HFFc6 (cell line): ENCODE measurements at regions not wholly inside any gene's neighbourhood (a gene's known extent, or its start where the extent isn't known, plus 50 kb on each side); places are given as distances from the start of the nearest gene placed in this dataset.
A peak's percentile ranks its signal among the peaks of the same experiment; 100 is the strongest.
"Not testable (repeated sequence)": the region's sequence is repeated elsewhere in the genome, so short reads cannot be mapped to it uniquely, and the experiment has no call there.

ENCODE experiments used
- DNase-seq: peaks from one replicate; pipeline ENCODE4 v3.0.0-alpha.2; 2018
- H3K27ac Mint-ChIP-seq: 2 replicates; pipeline ENCODE4 v1.8.0; 2020; ENCODE audit warnings: mild to moderate bottlenecking, mixed read lengths
- H3K27me3 Mint-ChIP-seq: 2 replicates; pipeline ENCODE4 v1.8.0; 2021; ENCODE audit warnings: mild to moderate bottlenecking, moderate library complexity, mixed read lengths; ENCODE audit not compliant: insufficient read depth
- H3K36me3 Mint-ChIP-seq: 2 replicates; pipeline ENCODE4 v1.8.0; 2021; ENCODE audit warnings: low read depth, mixed read lengths
- H3K4me1 Mint-ChIP-seq: 2 replicates; pipeline ENCODE4 v1.8.0; 2020; ENCODE audit warnings: low read depth, mixed read lengths
- H3K4me3 Mint-ChIP-seq: 2 replicates; pipeline ENCODE4 v1.8.0; 2020; ENCODE audit warnings: mild to moderate bottlenecking, moderate library complexity, mixed read lengths
- H3K9me3 Mint-ChIP-seq: 2 replicates; pipeline ENCODE4 v1.8.0; 2020; ENCODE audit warnings: mild to moderate bottlenecking, mixed read lengths
- TF ChIP-seq, protein P1 (sequence below): fragments of 200-600 bp; sonication (generic); IDR thresholded peaks from 2 replicates; pipeline ENCODE4 v1.5.0; 2021; ENCODE audit warnings: antibody characterized with exemption, mild to moderate bottlenecking

DNA sequence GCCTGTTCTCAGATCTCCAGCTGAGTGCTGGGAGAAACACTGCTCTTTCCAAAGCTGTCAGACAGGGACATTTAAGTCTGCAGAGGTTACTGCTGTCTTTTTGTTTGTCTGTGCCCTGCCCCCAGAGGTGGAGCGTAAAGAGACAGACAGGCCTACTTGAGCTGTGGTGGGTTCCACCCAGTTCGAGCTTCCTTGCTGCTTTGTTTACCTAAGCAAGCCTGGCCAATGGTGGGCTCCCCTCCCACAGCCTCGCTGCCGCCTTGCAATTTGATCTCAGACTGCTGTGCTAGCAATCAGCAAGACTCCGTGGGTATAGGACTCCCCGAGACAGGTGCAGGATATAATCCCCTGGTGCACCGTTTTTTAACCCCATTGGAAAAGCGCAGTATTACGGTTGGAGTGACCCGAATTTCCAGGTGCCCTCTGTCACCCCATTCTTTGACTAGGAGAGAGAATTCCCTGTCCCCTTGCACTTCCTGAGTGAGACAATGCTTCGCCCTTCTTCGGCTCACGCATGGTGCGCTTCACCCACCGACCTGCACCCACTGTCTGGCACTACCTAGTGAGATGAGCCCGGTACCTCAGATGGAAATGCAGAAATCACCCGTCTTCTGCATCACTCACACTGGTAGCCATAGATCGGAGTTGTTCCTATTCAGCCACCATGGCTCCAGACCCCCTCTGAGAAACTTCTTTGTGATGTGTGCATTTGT is 650.3 kb upstream of the ALG10B start:
- H3K4me1 Mint-ChIP-seq = no peaks in the 10 kb centered on the region
- TF ChIP-seq, protein P1, sequence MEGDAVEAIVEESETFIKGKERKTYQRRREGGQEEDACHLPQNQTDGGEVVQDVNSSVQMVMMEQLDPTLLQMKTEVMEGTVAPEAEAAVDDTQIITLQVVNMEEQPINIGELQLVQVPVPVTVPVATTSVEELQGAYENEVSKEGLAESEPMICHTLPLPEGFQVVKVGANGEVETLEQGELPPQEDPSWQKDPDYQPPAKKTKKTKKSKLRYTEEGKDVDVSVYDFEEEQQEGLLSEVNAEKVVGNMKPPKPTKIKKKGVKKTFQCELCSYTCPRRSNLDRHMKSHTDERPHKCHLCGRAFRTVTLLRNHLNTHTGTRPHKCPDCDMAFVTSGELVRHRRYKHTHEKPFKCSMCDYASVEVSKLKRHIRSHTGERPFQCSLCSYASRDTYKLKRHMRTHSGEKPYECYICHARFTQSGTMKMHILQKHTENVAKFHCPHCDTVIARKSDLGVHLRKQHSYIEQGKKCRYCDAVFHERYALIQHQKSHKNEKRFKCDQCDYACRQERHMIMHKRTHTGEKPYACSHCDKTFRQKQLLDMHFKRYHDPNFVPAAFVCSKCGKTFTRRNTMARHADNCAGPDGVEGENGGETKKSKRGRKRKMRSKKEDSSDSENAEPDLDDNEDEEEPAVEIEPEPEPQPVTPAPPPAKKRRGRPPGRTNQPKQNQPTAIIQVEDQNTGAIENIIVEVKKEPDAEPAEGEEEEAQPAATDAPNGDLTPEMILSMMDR = no peak
- H3K4me3 Mint-ChIP-seq = no peak overlapping the region
- H3K27me3 Mint-ChIP-seq = peaks cover 1% of the 10 kb centered on the region; the same call in 1 of the 2 replicates
- H3K9me3 Mint-ChIP-seq = peaks cover 19% of the 10 kb centered on the region
- no peak overlapping the region for H3K27ac Mint-ChIP-seq
- no peaks in the 10 kb centered on the region for H3K36me3 Mint-ChIP-seq
- DNase-seq = no peak

DNA sequence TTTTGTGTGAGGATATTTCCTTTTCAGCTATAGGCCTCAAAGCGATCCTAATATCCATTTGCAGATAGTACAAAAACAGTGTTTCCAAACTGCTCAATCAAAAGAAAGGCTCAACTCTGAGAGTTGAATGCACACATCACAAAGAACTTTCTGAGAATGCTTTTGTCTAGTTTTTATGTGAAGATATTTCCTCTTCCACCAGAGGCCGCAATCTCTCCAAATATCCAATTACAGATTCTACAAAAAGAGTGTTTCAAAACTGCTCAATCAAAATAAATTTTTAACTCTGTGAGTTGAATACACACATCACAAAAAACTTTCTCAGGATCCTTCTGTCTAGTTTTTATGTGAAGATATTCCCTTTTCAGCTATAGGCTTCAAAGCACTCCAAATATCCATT is 648.0 kb upstream of the ALG10B start:
- not testable (repeated sequence) for DNase-seq, H3K27me3 Mint-ChIP-seq, H3K9me3 Mint-ChIP-seq, H3K27ac Mint-ChIP-seq, H3K4me1 Mint-ChIP-seq, H3K4me3 Mint-ChIP-seq, H3K36me3 Mint-ChIP-seq
- TF ChIP-seq, protein P1 = peak; percentile 54

DNA sequence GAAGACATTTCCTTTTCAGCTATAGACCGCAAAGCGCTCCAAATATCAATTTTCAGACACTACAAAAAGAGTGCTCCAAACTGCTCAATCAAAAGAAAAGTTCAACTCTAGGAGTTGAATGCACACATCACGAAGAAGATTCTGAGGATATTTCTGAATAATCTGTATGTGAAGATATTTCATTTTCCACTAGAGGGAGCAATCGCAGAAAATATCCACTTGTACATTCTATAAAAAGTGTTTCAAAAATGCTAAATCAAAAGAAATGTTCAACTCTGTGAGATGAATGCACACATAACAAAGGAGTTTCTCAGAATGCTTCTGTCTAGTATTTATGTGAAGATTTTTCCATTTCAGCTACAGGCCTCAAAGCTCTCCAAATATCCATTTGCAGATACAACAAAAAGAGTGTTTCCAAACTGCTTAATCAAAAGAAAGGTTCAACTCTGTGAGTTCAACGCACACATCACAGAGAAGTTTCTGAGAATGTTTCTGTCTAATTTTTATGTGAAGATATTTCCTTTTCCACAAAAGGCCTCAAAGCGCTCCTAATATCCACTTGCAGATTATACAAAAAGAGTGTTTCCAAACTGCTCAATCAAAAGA is 643.8 kb upstream of the ALG10B start:
- Mint-ChIP-seq H3K4me3 (no peak overlapping the region), H3K36me3 (no peaks in the 10 kb centered on the region), H3K27ac (no peak overlapping the region), H3K4me1 (no peaks in the 10 kb centered on the region), H3K9me3 (no peaks in the 10 kb centered on the region; the same call in 1 of the 2 replicates), H3K27me3 (no peaks in the 10 kb centered on the region)
- TF ChIP-seq, protein P1 = peak; percentile 81
- peak; percentile 2 for DNase-seq

DNA sequence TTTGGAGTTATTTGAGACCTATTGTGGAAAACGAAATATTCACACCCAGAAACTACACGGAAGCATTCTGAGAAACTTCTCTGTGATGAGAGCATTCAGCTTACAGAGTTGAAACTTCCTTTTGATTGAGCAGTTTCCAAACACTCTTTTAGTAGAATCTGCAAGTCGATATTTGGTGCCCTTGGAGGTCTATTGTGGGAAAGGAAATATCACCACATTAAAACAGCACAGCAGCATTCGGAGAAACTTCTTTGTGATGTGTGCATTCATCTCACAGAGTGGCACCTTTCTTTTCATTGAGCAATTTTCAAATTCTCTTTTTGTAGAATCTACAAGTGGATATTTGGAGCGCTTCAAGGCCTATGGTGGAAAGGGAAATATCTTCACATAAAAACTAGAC is 595.7 kb upstream of the ALG10B start:
- Mint-ChIP-seq H3K27ac (no peak overlapping the region), H3K36me3 (no peaks in the 10 kb centered on the region), H3K9me3 (peaks cover 38% of the 10 kb centered on the region), H3K27me3 (no peaks in the 10 kb centered on the region), H3K4me3 (no peak overlapping the region), H3K4me1 (no peaks in the 10 kb centered on the region)
- DNase-seq = no peak
- TF ChIP-seq, protein P1 = no peak

DNA sequence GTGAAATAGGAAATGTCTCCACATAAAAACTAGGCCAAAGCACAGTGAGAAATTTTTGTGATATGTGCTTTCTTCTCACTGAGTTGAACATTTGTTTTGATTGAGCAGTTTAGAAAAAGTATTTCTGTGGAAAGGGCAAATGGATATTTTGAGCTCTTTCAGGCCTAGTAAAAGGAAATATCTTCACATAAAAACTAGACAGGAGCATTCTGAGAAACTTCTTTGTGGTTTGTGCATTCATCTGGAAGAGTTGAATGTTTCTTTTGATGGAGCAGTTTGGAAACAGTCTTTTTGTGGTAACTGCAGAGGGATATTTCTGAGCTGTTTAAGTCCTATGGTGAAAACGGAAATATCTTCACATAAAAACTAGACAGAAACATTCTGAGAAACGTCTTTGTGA is 582.7 kb upstream of the ALG10B start:
- no peaks in the 10 kb centered on the region for H3K27me3 Mint-ChIP-seq
- no peaks in the 10 kb centered on the region for H3K4me1 Mint-ChIP-seq
- H3K9me3 Mint-ChIP-seq = peaks cover 72% of the 10 kb centered on the region
- no peak overlapping the region for H3K27ac Mint-ChIP-seq
- no peak overlapping the region for H3K4me3 Mint-ChIP-seq
- no peak for DNase-seq
- peaks cover 4% of the 10 kb centered on the region; the same call in 1 of the 2 replicates for H3K36me3 Mint-ChIP-seq
- TF ChIP-seq, protein P1 = no peak
